ENCODE measurements at regions not wholly inside any gene's neighbourhood (a gene's known extent, or its start where the extent isn't known, plus 50 kb on each side); places are given as distances from the start of the nearest gene placed in this dataset.

GRCh38 chr16:65225488-65225887, 103.6 kb upstream of the CDH11 start:
- TF ChIP-seq CTCF (IDR thresholded peaks at IDR 0.05): no peak
- TF ChIP-seq POLR2A (IDR thresholded peaks at IDR 0.05): no peak
